ENCODE measurements at regions not wholly inside any gene's neighbourhood (a gene's known extent, or its start where the extent isn't known, plus 50 kb on each side); places are given as distances from the start of the nearest gene placed in this dataset.
"Not testable (repeated sequence)": the region's sequence is repeated elsewhere in the genome, so short reads cannot be mapped to it uniquely, and the experiment has no call there.

DNA sequence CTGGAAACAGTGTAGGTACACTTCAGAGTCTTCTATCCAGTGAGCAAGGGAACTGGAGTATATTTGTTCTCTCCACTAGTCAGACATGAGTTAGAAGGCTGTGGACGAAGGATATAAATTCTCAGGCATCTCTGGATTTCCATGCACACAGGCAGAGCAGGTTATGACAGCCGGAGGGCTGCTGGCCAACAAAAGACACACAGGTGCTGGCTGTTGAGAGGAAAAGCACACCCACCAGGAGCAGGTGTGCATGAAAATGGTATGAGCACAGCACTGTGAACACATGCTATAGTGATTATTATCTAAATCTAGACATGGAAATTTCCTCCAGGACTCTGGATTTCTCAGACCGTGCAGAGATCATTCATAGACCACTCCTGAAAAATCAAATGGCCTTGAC lies 444.7 kb upstream of the RPS6KA3 start:
- no peak for DNase-seq

DNA sequence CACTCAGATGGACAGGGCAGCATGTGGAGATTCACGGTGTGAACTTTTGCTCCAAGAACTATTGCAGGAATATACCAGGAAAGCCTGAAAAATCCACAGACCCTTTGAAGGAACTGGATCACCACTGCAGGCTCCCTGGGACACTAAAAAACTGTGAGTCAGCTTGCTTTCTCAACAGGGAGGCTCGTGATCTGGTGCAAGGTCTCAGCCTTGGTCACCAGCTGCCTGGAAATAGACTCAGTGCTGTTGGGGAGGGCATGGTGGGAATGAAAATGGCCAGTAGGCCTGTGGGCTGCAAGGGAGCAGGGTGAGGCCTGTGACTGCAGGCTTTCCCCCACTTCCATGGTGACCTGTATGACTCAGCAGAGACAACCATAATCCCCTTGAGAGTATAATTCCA lies 426.4 kb upstream of the RPS6KA3 start:
- no peak for DNase-seq

DNA sequence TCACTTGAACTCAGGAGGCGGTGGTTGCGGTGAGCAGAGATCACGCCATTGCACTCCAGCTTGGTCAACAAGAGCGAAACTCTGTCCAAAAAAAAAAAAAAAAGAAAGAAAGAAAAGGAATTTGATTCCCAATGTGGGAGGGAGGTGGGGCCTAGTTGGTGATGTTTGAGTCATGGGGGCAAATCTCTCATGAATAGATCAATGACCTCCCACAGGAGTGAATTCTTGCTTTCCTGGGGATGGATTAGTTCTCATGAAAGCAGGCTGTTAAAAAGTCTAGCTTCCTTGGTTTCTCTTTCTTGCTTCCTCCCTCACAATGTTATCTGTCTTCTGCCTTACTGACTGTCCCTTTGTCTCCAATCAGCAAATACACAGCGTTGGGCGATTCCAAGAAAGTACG lies 419.5 kb upstream of the RPS6KA3 start:
- no peak for DNase-seq

DNA sequence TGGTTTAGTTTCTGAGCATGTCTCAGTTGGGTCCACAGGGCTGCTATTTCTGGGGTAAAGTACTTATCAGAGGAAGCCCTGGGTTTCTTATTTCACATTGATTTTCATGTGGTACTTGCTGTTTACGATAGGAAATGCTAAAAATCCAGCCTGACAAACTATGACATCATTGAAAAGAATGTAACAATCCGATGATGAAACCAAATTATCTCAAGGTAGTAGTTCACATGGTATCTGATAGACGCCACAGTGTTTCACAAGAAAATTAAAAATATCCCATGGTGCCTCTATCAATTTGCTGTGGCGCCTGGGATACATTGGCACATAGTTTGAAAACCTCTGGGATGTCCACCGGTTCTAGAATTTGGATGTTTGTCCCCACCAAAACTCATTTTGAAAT lies 418.9 kb upstream of the RPS6KA3 start:
- no peak for DNase-seq

DNA sequence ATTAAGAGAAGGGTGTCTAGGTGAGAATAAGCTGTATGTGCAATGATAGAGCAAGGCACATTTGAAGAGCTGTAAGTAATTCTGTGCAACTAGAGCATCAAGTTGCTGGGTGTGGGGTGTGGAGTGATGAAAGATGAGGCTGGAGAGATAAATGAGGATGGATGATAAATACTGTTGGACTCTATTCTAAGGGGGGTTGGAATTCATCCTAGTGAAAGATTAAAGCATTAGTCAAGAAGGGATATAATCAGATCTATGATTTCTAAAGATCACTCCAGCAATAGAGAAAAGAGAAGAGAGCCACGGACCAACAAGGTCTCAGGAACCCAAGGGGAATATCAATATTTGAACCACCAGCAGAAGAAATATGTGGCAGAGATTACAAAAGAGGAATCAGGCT lies 415.0 kb upstream of the RPS6KA3 start:
- DNase-seq: no peak

DNA sequence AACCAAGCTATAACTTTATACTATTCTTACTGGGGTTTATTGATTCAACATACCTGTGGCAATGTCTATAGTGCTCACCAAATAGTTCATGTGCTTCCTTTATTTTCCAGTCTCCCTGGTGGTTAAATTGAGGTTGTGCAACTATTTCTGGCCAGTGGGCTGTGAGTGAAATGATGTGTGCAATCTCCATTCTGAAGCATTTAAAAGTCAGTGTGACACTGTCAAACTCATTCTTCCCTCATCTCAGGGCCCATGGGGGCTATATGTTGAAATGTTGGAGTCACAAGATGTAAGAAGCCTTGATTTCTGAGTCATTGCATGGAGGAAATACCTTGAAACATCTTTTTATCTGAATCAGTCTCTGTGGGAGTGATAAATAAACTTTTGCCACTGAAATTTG lies 414.3 kb upstream of the RPS6KA3 start:
- no peak for DNase-seq

DNA sequence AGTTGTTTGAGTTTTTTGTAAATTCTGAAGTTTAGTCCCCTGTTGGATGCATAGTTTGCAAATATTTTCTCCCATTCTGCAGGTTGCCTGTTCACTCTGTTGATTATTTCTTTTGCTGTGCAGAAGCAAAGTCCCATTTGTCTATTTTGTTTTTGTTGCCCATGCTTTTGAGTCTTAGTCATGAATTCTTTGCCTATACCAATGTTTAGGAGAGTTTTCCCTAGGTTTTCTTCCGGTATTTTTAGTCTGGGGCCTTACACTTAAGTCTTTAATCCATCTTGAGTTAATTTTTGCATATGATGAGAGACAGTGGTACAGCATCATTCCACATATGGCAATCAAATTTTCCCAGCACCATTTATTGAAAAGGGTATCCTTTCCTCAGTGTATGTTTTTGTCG lies 405.8 kb upstream of the RPS6KA3 start:
- DNase-seq: no peak

DNA sequence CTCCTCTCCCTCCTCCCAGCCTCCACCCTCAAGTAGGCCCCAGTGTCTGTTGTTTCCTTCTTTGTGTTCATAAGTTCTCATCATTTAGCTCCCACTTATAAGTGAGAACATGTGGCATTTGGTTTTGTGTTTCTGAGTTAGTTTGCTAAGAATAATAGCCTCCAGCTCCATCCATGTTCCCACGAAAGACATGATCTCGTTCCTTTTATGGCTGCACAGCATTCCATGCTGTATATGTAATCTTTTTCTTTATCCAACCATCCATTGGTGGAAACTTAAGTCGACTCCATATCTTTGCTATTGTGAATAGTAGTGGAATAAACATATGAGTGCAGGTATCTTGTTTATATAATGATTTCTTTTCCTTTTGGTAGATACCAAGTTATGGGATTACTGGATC lies 405.0 kb upstream of the RPS6KA3 start:
- not testable (repeated sequence) for DNase-seq

DNA sequence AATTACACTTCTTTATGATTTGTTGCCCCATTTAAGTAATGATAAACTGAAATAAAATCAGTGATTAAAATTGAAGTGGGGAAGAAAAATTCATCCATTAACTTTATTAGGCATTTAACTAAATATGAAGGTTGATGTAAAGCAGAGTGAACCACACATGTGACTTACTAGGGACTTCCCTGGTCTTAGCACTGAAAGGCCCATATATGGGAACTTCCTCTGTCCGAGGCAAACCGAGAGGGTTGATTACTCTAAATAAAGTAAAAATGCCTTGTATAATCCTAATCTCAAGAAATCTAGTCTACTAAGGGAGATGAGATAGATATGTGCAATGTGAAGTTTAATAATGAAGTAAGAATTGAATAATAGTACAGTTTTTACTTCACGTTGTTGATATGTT lies 403.9 kb upstream of the RPS6KA3 start:
- peak; percentile 10 for DNase-seq

DNA sequence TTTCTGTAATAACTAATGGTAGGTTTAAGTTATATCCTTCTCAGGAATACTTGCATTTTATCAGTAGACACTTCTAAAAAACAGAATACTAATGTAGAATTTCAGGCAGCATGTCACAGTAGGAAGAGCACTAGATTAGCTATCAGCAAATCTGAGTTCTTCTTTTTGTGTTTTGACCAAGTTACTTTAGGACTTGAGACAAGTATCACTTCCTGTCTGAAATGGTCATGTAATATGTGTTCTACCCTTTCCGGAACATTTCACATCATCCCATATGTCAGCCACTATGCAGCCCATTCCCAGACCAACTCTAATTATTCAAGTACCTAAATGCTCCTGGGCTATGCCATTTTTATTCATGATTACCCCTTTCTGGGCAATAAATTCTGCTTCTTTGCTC lies 401.8 kb upstream of the RPS6KA3 start:
- peak; percentile 0 for DNase-seq

DNA sequence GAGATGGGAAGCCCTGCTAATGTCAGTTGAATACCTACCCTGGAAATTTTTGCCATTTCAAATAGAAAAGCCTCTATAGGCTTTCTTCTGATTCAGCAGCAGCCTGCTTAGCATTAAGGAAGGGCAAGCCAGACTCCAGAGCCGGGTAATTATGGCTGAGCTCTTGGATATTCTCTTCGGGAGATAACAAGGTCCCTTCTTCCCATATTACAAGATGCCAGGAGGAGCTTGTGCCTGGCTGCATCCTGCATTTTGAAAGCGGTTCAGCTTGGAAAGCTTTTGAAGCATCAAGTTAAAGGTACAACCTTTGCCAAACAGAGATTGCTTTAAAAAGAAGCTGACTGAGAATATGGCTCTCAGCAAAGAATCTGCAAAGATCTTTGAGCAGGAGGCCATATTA lies 399.6 kb upstream of the RPS6KA3 start:
- DNase-seq: no peak

DNA sequence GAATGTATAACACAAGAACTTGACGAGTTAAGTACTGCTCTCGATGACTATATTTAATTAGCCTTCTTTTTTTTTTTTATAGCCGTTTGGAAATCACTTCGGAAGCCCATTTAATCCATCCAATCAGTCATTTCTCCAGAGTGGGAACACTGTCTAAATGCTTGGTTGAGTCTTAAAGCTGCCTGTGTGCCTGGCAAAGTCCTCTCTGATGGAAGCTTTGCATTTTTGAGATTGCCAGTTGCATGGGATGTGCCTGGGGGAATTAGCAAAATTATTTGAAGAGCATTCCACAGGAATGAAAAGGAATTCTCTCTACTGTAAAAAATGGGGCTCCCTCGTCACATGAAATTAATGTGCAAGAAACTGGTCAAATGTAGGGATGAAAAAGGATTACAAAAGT lies 398.8 kb upstream of the RPS6KA3 start:
- no peak for DNase-seq

DNA sequence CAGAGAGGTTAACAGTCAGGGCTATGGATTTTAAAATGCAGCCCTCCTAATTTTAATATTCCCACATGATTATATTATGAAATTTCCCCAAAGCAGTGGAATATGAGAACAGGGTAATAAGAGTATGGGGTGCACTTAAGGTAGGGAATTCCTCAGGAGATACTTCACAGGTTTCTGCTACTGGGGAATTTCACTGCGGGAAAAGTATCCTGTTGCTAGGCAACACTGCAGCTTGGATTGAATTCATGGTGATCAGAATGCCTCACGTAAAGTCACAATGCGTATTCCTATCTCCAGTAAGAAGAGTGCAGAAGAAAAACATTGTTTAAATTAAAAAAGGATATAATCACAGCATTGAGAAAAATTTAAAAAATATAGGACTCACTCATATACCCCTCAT lies 398.1 kb upstream of the RPS6KA3 start:
- DNase-seq: no peak

DNA sequence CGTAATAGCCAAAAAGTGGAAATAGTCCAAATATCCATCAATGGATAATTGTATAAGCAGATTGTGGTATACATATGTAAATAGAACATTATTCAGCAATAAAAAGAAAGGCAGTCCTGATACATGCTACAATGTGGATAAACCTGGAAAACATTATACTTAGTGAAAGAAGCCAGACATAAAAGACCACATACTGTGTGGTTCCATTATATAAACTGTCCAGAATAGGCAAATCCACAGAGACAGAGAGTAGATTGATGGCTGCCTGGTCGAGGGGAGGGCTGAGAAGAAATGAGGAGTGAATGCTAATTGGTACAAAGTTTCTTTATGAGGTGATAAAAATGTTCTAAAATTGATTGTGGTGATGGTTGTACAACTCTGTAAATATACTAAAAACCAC lies 397.4 kb upstream of the RPS6KA3 start:
- no peak for DNase-seq

DNA sequence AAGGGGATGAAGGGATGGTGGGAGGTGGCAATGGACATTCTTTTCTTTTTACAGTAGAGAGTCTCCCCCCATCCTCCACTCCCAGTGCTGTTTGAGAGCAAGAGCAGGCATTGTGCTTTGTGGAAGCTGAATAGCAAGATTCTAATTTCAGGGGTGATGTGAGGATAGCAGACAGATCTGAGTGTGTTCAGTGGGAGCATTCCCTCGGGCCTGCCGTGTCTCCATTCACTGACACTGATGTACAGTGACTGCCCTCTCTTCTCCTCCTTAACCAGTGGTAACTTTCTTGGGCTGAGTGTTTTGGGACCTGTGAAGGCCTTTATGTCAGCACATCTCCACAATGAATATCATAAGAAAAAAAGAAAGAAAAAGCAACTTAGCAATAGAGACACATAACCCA lies 396.6 kb upstream of the RPS6KA3 start:
- no peak for DNase-seq

DNA sequence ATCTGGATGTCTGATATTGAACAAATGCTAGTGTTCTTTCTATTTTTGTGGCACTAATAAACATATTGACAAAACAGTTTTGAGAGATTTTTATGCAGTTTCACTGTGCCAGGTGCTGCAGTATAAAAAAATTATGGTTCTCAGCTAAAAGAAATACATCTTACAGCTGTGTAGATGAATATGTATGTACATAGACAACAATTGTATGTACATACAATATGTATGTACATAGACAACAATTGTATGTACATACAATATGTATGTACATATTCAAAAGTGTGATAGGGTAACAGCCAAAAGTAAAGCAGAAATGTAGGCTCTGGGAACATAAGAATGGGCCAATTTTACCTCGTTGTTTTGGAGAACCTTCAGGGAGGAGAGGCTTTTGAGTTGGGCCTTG lies 390.0 kb upstream of the RPS6KA3 start:
- no peak for DNase-seq

DNA sequence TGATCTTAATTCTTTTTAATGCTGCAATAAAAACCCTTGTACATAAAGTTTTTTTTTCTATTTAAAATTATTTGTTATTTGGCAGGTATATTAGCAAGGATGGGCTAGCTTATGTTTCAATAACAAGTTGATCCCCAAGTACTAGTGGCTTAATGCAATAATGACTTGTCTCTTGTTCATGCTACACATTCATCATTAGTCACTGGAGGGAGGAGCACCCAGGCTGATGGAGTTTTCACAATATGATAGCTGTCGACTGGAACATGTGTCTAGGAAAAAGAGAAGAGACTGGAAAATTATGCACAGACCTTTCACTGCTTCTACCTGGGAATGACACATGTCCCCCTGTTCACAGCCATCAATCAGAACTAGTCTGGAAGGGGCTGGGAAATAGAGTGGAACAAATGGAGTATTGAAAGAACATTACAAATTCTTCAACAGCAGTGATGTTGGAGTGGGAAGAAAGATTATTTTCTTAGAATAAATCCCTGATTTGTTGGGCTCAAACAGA lies 387.9 kb upstream of the RPS6KA3 start:
- no peak for DNase-seq

DNA sequence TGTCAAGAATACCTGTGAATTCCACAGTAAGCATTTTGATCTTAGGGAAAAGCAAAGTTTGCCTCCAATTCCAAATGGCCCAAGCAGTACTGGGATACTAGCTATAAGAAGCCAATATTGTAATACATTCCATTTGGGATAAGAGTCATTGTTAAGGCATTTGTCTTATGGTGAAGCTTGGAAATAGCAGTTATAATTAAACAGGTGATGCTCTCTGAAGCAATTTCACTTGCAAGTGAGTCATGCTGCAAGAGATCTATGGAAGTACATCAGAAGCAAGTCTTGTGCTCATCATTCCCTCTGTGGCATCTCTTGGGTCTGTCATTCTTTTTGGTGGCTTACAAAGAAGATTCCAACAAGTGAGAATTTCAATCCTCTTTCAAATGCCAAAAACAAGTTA lies 386.4 kb upstream of the RPS6KA3 start:
- no peak for DNase-seq

DNA sequence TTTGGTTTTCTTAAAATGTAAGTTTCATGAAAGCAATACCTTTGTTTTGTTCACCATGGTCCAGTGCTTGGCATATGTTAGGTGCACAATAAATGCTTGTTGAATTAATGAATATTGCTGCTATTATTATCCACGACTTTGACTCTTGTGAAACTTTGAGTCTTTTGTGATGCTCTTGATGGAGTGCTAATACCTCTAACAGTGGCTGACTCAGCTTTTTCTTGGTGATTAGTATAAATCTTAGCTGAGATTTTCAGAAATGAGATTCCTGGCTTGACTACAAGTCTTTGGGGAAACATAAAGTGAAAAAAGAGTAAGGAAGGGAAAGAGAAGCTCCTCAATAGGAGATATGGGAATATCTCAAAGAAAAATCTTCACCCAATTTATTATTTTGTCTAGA lies 375.2 kb upstream of the RPS6KA3 start:
- no peak for DNase-seq

DNA sequence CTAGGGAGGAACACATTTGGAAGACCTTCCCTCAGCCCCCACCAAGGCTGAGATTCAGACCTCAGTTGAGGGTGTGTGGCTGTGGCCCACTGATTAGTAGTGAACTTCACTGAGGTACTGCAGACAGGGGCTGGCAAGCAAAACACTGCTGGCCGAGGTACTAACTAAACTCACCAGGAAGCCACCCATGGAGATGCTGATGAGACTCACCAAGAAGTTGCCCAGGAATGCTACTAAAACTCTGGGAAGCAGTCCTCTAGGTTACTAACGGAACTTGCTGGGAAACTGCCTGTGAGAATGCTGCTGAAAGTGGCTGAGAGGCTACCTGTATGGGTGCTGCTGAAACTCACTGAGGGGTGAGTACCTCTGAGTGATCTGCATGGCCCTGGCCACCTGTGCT lies 372.4 kb upstream of the RPS6KA3 start:
- DNase-seq: no peak

DNA sequence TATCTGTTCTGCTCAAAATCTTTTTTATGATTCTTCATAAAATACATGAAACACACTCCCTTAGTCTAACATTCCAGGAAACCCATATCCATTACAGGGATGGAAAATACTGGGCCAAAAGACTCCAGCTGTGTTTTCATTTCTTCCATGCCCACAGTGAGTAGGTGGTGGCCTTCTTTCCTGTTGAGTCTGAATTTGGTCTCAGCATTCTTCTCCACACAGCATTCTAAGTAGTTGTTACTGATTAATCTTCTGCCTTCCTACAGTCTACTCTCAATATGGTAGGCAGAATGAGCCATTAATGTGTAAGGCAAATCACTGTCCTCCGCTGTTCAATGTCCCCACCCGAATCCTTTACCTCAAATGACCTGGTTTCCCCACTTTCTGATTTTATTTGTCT lies 370.6 kb upstream of the RPS6KA3 start:
- no peak for DNase-seq

DNA sequence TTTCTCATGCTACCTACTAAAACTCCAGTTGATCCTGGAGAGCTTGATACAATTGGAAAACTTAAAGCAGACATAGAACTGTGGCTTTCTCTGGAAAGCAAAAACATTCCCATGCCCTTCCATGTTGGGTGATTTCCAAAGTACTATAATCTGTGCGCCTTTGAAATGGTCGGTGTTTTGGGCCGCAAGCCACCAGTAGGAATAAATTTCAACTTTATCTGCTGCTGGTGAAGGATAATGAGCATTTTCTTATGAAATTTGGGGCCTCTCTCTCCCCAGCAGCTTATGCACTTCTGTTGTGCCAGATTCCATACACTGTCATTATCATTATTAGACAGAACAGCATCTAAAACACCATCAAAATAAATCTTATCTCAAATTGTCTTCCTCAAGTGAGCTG lies 366.7 kb upstream of the RPS6KA3 start:
- no peak for DNase-seq

DNA sequence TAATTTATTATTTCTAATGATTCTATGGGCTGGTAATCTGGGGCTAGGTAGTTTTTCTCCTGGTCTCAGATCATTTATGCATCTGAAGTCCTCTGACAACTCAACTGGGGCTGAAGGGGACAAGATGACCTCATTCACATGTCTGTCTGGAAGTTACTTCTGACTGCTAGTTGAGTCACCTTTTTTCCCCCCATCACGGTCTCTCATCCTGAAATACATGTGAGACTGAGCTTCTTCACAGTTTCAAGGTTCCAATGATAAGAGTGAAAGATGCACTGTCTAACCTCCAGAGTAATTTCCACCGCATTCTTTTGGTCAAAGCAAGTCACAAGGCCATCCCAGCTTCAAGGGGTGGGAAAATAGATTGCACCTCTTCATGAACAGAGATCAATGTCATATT lies 356.7 kb upstream of the RPS6KA3 start:
- no peak for DNase-seq

DNA sequence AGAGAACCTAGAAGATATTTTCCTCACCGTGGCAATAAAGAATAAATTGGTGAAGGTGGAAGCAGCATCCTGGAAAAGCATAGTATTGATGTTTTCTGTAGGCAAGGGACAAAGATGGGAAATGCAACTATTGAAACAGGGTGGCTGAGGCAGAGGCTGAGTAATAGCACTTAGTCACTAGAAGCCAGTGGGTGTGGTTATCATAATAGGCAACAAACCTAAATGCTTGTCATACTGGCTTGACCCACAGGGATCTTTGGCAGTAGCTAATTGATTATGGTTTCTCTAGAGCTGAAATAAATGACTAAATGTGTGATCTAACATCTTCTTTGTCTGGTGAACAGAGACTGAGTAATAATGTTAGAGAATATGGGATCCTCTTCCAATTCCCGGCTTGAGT lies 353.6 kb upstream of the RPS6KA3 start:
- DNase-seq: no peak

DNA sequence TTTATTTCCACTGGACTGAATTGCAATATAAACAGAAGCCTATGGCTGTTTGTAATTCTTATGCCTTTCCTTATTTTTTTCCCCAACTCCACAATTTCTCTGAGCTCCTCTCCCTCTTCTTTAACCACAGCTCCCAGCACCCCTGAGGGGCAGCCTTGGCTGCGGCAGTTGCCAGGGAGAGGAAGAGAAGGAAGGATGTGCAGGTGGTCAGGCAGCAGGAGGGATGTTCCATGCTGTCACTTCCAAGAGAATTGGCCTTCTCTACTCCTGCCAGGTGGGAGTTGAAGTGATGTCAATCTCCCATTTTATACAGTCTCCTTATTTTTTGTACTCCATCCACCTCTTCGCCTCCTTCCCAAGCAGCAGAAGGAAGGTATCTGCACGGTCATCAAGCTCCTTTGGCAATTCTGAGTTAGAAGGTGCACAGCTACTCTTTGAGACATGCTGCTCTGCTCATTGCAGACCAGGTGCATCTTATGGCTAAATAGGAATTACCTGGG lies 343.3 kb upstream of the RPS6KA3 start:
- no peak for DNase-seq

DNA sequence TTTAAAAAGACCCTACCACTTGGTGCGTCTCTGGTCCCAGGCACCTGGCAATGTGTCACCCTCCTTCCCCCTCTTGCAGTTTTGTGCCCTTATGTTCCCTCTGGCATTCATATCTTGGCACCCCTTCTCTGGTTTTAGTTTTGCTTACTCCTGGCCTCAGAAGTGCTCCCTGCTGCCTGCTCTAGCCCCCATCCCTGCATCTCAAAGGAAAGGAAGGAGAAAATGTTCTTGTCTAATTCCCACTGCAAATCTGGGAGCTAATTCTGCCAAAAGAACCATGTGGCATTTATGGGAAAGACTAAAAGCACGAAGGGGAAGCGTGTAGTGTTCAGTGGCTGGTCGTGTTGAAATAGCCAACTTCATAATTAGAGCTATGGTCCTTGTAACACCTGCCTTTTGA lies 340.1 kb upstream of the RPS6KA3 start:
- DNase-seq: no peak

Data from OCI-M1 (cell line).